H1 (cell line): ENCODE measurements at regions not wholly inside any gene's neighbourhood (a gene's known extent, or its start where the extent isn't known, plus 50 kb on each side); places are given as distances from the start of the nearest gene placed in this dataset.

Source experiments
- CBX5 ChIP-seq: fragments of 300-800, 300-1000 bp; sonication (generic); IDR thresholded peaks from 2 replicates; pipeline ENCODE4 v1.7.1; 2016; ENCODE audit warnings: antibody characterized with exemption, low read length, low read depth
- CTBP2 ChIP-seq: IDR thresholded peaks from 2 replicates; pipeline ENCODE4 v1.7.0; 2011; ENCODE audit warnings: borderline replicate concordance, mild to moderate bottlenecking, moderate library complexity, mixed read lengths, low read length; ENCODE audit not compliant: insufficient read depth, insufficient read length
- KDM5A ChIP-seq: fragments of 200-600 bp; IDR thresholded peaks from 2 replicates; pipeline ENCODE4 v1.7.1; 2012; ENCODE audit warnings: mild to moderate bottlenecking, low read length, inconsistent platforms, mixed read lengths
- NRF1 ChIP-seq: IDR thresholded peaks from 2 replicates; pipeline ENCODE4 v1.6.1; 2011; ENCODE audit warnings: mild to moderate bottlenecking, low read depth, low read length, improper control_type of control experiment
- RXRA ChIP-seq: IDR thresholded peaks from 2 replicates; pipeline ENCODE4 v1.6.1; 2011; ENCODE audit warnings: low read depth, mild to moderate bottlenecking, low read length, moderate library complexity; ENCODE audit not compliant: insufficient read depth
- SIX5 ChIP-seq: IDR thresholded peaks from 2 replicates; pipeline ENCODE4 v1.6.1; 2011; ENCODE audit warnings: mild to moderate bottlenecking, low read depth, low read length
- TF ChIP-seq, protein P1 (sequence below): fragments of 300-600 bp; sonication (generic); IDR thresholded peaks from 2 replicates; pipeline ENCODE4 v1.7.1; 2012; ENCODE audit warnings: low read length, moderate library complexity, mild to moderate bottlenecking, inconsistent platforms; ENCODE audit not compliant: insufficient replicate concordance
- TF ChIP-seq, protein P2 (sequence below): IDR thresholded peaks from 2 replicates; pipeline ENCODE4 v1.6.1; 2012; ENCODE audit warnings: inconsistent platforms

- TF ChIP-seq, protein P1, sequence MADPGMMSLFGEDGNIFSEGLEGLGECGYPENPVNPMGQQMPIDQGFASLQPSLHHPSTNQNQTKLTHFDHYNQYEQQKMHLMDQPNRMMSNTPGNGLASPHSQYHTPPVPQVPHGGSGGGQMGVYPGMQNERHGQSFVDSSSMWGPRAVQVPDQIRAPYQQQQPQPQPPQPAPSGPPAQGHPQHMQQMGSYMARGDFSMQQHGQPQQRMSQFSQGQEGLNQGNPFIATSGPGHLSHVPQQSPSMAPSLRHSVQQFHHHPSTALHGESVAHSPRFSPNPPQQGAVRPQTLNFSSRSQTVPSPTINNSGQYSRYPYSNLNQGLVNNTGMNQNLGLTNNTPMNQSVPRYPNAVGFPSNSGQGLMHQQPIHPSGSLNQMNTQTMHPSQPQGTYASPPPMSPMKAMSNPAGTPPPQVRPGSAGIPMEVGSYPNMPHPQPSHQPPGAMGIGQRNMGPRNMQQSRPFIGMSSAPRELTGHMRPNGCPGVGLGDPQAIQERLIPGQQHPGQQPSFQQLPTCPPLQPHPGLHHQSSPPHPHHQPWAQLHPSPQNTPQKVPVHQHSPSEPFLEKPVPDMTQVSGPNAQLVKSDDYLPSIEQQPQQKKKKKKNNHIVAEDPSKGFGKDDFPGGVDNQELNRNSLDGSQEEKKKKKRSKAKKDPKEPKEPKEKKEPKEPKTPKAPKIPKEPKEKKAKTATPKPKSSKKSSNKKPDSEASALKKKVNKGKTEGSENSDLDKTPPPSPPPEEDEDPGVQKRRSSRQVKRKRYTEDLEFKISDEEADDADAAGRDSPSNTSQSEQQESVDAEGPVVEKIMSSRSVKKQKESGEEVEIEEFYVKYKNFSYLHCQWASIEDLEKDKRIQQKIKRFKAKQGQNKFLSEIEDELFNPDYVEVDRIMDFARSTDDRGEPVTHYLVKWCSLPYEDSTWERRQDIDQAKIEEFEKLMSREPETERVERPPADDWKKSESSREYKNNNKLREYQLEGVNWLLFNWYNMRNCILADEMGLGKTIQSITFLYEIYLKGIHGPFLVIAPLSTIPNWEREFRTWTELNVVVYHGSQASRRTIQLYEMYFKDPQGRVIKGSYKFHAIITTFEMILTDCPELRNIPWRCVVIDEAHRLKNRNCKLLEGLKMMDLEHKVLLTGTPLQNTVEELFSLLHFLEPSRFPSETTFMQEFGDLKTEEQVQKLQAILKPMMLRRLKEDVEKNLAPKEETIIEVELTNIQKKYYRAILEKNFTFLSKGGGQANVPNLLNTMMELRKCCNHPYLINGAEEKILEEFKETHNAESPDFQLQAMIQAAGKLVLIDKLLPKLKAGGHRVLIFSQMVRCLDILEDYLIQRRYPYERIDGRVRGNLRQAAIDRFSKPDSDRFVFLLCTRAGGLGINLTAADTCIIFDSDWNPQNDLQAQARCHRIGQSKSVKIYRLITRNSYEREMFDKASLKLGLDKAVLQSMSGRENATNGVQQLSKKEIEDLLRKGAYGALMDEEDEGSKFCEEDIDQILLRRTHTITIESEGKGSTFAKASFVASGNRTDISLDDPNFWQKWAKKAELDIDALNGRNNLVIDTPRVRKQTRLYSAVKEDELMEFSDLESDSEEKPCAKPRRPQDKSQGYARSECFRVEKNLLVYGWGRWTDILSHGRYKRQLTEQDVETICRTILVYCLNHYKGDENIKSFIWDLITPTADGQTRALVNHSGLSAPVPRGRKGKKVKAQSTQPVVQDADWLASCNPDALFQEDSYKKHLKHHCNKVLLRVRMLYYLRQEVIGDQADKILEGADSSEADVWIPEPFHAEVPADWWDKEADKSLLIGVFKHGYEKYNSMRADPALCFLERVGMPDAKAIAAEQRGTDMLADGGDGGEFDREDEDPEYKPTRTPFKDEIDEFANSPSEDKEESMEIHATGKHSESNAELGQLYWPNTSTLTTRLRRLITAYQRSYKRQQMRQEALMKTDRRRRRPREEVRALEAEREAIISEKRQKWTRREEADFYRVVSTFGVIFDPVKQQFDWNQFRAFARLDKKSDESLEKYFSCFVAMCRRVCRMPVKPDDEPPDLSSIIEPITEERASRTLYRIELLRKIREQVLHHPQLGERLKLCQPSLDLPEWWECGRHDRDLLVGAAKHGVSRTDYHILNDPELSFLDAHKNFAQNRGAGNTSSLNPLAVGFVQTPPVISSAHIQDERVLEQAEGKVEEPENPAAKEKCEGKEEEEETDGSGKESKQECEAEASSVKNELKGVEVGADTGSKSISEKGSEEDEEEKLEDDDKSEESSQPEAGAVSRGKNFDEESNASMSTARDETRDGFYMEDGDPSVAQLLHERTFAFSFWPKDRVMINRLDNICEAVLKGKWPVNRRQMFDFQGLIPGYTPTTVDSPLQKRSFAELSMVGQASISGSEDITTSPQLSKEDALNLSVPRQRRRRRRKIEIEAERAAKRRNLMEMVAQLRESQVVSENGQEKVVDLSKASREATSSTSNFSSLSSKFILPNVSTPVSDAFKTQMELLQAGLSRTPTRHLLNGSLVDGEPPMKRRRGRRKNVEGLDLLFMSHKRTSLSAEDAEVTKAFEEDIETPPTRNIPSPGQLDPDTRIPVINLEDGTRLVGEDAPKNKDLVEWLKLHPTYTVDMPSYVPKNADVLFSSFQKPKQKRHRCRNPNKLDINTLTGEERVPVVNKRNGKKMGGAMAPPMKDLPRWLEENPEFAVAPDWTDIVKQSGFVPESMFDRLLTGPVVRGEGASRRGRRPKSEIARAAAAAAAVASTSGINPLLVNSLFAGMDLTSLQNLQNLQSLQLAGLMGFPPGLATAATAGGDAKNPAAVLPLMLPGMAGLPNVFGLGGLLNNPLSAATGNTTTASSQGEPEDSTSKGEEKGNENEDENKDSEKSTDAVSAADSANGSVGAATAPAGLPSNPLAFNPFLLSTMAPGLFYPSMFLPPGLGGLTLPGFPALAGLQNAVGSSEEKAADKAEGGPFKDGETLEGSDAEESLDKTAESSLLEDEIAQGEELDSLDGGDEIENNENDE = no peak
- no peak for TF ChIP-seq CBX5
- no peak for TF ChIP-seq NRF1
- TF ChIP-seq CTBP2 = no peak
- no peak for TF ChIP-seq KDM5A
- TF ChIP-seq RXRA = no peak
- TF ChIP-seq, protein P2, sequence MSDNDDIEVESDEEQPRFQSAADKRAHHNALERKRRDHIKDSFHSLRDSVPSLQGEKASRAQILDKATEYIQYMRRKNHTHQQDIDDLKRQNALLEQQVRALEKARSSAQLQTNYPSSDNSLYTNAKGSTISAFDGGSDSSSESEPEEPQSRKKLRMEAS = no peak
- no peak for TF ChIP-seq SIX5
- TF ChIP-seq, all 59 proteins: peak for 0
Measured at GRCh38 chr13:80787604-80788003, 446.7 kb upstream of the SPRY2 start (continued).
